ENCODE measurements at regions not wholly inside any gene's neighbourhood (a gene's known extent, or its start where the extent isn't known, plus 50 kb on each side); places are given as distances from the start of the nearest gene placed in this dataset.

DNA sequence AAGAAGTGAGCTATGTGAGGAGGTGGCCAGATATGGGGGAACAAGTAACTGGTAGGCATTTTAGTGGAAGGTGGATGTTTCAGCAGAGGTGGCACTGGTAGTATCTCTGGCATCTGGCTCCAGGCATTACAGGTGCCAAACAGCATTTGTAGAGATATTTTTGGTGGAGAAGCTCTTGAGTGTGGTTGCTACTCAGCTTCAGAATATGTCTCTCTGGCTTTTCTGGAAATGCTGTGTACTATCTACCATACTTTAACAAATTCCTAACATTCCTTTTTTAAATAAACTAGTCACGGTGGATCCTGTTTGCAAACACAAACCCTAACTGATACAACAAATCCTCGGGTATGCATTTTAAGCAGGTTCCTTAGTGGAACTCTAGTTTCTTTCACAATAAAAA, 128.0 kb downstream of the BARX2 start:
- TF ChIP-seq CTCF (conservative IDR thresholded peaks at IDR 0.05; ENCODE audit: low read depth, low read length): no peak
- no peak for DNase-seq (ENCODE audit: low read depth)
- no peak overlapping the region for H3K4me3 ChIP-seq (ENCODE audit: low read depth, low read length)

GRCh38 chr11:129505266-129505665, 129.6 kb downstream of the BARX2 start:
- no peak overlapping the region for H3K4me3 ChIP-seq (ENCODE audit: low read depth, low read length)
- no peak for DNase-seq (ENCODE audit: low read depth)
- TF ChIP-seq CTCF (conservative IDR thresholded peaks at IDR 0.05; ENCODE audit: low read depth, low read length): no peak

DNA sequence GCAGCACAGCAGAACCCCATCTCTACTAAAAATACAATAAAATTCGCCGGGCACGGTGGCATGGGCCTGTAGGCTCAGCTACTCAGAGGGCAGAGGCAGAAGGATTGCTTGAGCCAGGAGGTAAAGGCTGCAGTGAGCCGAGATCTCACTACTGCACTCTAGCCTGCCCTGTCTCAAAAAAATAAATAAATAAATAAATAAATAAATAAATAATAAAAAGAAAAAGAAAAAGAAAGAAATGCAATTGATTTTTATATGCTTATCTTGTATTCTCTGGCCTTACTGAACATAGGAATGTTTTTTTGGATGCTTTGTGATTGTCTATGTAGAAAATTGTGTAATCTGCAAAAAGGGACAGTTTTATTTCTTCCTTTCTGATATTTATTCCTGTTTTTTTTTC, 132.5 kb downstream of the BARX2 start:
- H3K4me3 ChIP-seq (ENCODE audit: low read depth, low read length): no peak overlapping the region
- no peak for TF ChIP-seq CTCF (conservative IDR thresholded peaks at IDR 0.05; ENCODE audit: low read depth, low read length)
- no peak for DNase-seq (ENCODE audit: low read depth)

GRCh38 chr11:129528296-129528695, 152.6 kb downstream of the BARX2 start:
- TF ChIP-seq CTCF (conservative IDR thresholded peaks at IDR 0.05; ENCODE audit: low read depth, low read length): no peak
- H3K4me3 ChIP-seq (ENCODE audit: low read depth, low read length): no peak overlapping the region
- DNase-seq (ENCODE audit: low read depth): no peak

- TF ChIP-seq CTCF (conservative IDR thresholded peaks at IDR 0.05; ENCODE audit: low read depth, low read length): no peak
- DNase-seq (ENCODE audit: low read depth): no peak
- no peak overlapping the region for H3K4me3 ChIP-seq (ENCODE audit: low read depth, low read length)
These were observed 154.7 kb downstream of the BARX2 start for GRCh38 chr11:129530154-129530895.

DNA sequence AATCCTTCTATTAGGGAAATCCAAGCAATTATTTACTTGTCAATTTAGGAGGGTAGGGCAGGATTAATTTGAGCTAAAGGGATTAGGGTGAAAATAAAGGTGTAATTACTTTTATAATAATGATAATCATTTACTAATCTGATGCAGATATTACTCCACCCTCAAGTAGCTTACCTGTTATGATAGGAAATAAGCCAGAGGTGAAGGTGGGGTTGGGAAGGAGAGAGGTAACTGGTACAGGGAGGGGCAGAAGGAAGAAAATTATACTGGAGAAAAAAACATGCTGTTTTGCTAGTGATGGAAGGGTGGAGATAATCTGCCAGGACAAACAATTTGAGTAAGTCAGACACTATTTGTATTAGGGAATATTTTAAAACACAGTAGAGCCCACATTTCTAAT, 157.7 kb downstream of the BARX2 start:
- H3K4me3 ChIP-seq (ENCODE audit: low read depth, low read length): no peak overlapping the region
- no peak for DNase-seq (ENCODE audit: low read depth)
- no peak for TF ChIP-seq CTCF (conservative IDR thresholded peaks at IDR 0.05; ENCODE audit: low read depth, low read length)

GRCh38 chr11:129536338-129536737, 160.7 kb downstream of the BARX2 start:
- no peak overlapping the region for H3K4me3 ChIP-seq (ENCODE audit: low read depth, low read length)
- no peak for TF ChIP-seq CTCF (conservative IDR thresholded peaks at IDR 0.05; ENCODE audit: low read depth, low read length)
- no peak for DNase-seq (ENCODE audit: low read depth)

Measured in epithelial cell of proximal tubule (primary cell).